ENCODE measurements at regions not wholly inside any gene's neighbourhood (a gene's known extent, or its start where the extent isn't known, plus 50 kb on each side); places are given as distances from the start of the nearest gene placed in this dataset.

DNA sequence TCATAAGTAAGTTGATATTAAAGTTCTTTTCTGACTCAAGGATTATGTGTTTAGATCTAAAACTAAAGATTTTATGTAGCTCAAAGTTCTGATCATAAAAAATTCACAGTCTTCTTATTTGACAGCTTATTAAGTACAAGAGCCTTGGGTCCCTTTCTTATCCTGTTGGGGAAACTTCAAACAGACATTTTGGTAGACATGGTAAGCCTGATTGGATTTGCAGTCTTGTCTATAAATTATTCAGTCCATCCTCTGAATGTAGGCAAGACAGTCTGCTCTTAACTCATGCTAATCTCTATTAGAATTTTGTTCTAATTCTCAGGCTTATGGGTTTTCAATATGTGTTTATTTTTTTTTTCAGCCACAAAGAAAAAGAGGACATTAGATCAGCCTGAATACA, 1718.7 kb upstream of the SLC10A2 start:
- TF ChIP-seq GATA3 (IDR thresholded peaks at IDR 0.05; ENCODE audit: low read depth, low read length) (no peak), GATA2 (IDR thresholded peaks at IDR 0.05; ENCODE audit: low read depth, low read length) (no peak)

- no peak for TF ChIP-seq GATA3 (IDR thresholded peaks at IDR 0.05; ENCODE audit: low read depth, low read length)
- TF ChIP-seq GATA2 (IDR thresholded peaks at IDR 0.05; ENCODE audit: low read depth, low read length) = no peak
These were observed 1716.5 kb upstream of the SLC10A2 start for GRCh38 chr13:104782741-104783140.

DNA sequence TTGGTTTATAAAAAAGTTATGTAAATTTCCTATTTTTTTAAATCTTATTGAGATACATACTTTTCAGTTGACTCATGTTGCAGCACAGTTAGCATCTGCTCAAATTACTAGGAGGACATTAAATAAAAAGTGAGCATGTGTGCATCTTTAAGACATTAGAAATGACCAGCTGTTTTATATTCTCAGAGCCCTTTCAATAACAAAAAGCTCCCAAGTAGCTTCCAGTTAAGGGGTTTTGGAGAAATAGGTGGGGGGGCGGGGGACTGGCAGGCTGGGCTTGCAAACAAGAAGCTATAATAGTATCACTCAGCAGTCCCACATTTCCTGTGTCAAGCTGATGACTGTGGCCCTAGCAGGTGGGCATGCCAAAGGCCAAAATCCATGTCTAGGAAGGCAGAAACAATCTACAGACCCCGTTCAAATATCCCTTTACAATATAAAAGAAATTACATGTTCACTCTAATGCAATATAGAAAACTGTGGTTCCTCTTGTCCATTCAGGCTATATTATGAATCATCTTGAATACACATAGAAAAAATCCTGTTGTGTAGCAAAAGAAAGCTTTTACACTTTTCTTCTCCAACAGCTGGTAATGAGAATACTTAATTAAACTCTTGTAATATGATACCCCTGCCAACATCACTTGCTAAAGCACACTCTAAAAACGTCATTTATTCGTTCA, 1713.2 kb upstream of the SLC10A2 start:
- TF ChIP-seq GATA2 (IDR thresholded peaks at IDR 0.05; ENCODE audit: low read depth, low read length) = no peak

DNA sequence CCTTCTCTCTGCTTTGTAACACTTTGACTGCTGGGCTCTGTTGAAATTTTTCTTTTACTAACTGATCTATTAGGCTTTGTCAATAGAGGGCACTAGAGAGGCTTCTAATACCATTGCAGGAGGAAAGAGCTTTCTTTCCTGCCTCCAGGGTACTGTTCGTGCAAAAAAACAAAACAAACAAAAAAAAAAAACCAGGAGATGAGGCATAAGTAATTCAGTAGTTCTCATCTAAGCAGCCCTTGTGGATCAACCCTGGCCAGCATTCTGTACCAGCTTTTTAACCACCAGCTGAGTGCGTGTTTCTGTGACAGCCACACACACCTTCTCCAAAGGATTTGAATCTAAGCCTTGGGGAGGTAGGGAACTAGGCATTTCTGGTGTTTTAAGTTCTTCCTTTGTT, 1707.6 kb upstream of the SLC10A2 start:
- TF ChIP-seq GATA2 (IDR thresholded peaks at IDR 0.05; ENCODE audit: low read depth, low read length) (no peak), GATA3 (IDR thresholded peaks at IDR 0.05; ENCODE audit: low read depth, low read length) (no peak)

- TF ChIP-seq GATA2 (IDR thresholded peaks at IDR 0.05; ENCODE audit: low read depth, low read length) = no peak
- TF ChIP-seq GATA3 (IDR thresholded peaks at IDR 0.05; ENCODE audit: low read depth, low read length) = no peak
These were observed 1703.3 kb upstream of the SLC10A2 start for GRCh38 chr13:104769545-104769944.

GRCh38 chr13:104766319-104766718, 1700.1 kb upstream of the SLC10A2 start:
- TF ChIP-seq GATA2 (IDR thresholded peaks at IDR 0.05; ENCODE audit: low read depth, low read length) (no peak), GATA3 (IDR thresholded peaks at IDR 0.05; ENCODE audit: low read depth, low read length) (no peak)

DNA sequence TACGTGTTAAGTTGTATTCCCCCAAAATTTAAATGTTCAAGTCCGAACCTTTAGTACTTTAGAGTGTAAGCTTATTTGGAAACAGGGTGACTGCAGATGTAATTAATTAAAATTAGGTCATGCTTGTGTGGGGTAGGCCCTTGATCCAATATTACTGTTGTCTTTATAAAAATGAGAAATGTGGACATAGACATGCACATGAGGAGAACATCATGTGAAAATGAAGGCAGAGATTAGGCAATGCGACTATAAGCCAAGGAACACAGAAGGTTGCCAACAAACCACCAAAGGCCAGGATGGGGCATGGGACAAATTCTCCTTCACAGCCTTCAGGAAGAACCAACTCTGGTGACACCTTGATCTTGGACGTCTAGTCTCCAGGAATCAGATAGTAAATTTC, 1698.4 kb upstream of the SLC10A2 start:
- no peak for TF ChIP-seq GATA3 (IDR thresholded peaks at IDR 0.05; ENCODE audit: low read depth, low read length)
- no peak for TF ChIP-seq GATA2 (IDR thresholded peaks at IDR 0.05; ENCODE audit: low read depth, low read length)

DNA sequence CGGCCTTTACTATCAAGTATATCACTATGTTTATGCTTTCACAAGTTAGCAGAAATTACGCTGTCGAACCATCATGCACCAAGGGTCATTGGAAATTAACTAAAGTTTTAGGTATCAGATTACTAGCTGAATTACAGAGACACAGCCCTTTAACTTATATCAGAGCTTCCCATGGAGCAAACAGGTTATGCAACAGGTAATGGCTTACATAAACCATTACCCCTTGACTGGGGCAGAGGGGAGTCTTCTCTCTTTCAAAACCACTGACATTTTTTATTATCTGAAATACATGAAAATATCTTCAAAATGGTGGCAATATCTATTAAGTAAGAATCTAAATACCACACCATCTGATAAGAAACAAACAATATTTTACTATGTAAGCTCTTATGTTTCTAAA, 1692.9 kb upstream of the SLC10A2 start:
- no peak for TF ChIP-seq GATA3 (IDR thresholded peaks at IDR 0.05; ENCODE audit: low read depth, low read length)
- TF ChIP-seq GATA2 (IDR thresholded peaks at IDR 0.05; ENCODE audit: low read depth, low read length) = no peak

GRCh38 chr13:104757712-104758111, 1691.5 kb upstream of the SLC10A2 start:
- no peak for TF ChIP-seq GATA3 (IDR thresholded peaks at IDR 0.05; ENCODE audit: low read depth, low read length)
- no peak for TF ChIP-seq GATA2 (IDR thresholded peaks at IDR 0.05; ENCODE audit: low read depth, low read length)

GRCh38 chr13:104750377-104750776, 1684.2 kb upstream of the SLC10A2 start:
- TF ChIP-seq GATA3 (IDR thresholded peaks at IDR 0.05; ENCODE audit: low read depth, low read length) = no peak
- TF ChIP-seq GATA2 (IDR thresholded peaks at IDR 0.05; ENCODE audit: low read depth, low read length) = no peak

DNA sequence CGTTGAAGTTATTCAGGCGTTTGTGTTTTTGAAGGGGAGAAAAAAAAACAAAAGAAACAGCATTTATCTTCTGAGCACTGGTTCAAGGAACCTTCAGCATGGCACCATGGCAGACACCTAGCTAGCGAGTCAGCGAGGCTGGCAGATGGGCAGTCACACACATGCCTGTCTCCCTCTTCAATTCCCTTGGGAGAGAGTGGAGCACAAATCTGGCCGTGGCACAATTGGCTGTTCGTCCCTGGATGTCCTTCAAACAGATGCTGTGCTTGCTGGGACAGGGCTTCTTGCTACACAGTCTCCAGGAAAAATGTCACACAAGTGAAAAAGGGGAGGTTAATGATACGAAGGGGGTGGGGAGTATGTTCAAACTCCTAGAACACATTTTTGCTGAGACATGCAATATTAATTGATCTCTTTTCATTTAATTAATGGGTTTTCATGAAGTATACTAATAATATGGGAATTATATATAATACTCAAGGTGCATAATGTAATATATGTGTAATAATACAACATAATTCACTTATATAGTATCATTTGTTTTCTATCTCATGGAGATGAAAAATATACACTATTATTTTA, 1674.5 kb upstream of the SLC10A2 start:
- TF ChIP-seq GATA3 (IDR thresholded peaks at IDR 0.05; ENCODE audit: low read depth, low read length) (no peak), GATA2 (IDR thresholded peaks at IDR 0.05; ENCODE audit: low read depth, low read length) (no peak)

- TF ChIP-seq GATA2 (IDR thresholded peaks at IDR 0.05; ENCODE audit: low read depth, low read length) (no peak), GATA3 (IDR thresholded peaks at IDR 0.05; ENCODE audit: low read depth, low read length) (no peak)
These were observed 1671.5 kb upstream of the SLC10A2 start for GRCh38 chr13:104737713-104738112.

DNA sequence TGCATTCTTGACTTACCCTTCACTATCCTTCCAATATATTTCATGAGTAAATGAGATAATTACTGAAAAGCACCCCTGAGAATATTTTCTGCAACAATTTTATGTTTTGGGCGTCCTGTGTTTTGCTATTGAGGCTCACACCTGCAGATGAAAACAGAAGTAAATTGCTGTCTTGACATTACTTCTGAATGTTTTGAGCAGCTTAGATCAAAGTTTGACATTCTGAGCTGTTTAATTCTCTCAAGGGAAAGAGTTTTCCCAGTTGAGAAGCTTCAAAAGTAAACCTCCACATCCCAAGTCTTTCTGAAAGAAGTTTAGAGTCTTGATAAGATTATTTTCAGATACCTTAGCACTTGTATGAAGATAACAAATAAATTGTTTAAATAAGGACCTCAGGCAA, 1667.2 kb upstream of the SLC10A2 start:
- no peak for TF ChIP-seq GATA3 (IDR thresholded peaks at IDR 0.05; ENCODE audit: low read depth, low read length)
- no peak for TF ChIP-seq GATA2 (IDR thresholded peaks at IDR 0.05; ENCODE audit: low read depth, low read length)

- TF ChIP-seq GATA2 (IDR thresholded peaks at IDR 0.05; ENCODE audit: low read depth, low read length) (no peak), GATA3 (IDR thresholded peaks at IDR 0.05; ENCODE audit: low read depth, low read length) (no peak)
These were observed 1648.9 kb upstream of the SLC10A2 start for GRCh38 chr13:104715111-104715510.

DNA sequence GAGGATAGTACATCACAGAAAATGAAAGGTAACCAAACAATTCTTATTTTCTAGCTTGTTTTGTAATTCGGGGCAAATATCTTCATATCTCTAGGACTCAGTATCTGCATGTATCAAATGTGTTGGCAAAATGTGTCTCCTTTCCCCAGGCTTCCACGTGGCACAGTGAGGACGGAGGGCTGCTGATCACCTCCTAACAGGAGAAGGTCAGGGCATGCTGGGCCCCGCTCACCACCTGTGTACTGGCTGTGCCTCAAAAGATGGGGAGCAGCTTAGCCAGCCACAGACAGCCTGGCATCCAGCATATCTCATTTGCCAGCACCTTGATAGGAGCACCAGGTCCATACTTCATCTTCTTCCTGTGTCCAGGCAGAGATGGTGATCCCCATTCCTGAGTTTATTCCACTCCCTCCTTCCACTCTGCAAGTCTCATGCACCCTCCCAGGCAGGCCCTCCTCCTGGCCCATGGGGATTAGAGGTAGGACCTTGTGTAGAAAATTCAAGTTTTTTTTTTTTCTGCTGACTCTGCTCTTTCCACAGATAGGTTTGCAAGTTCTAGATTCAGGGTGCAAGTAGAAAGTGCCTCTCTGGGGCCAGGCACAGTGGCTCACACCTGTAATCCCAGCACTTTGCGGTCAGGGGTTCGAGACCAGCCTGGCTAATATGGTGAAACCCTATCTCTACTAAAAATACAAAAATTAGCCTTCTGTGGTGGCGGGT, 1639.0 kb upstream of the SLC10A2 start:
- TF ChIP-seq GATA3 (IDR thresholded peaks at IDR 0.05; ENCODE audit: low read depth, low read length) (no peak), GATA2 (IDR thresholded peaks at IDR 0.05; ENCODE audit: low read depth, low read length) (no peak)

Data from SH-SY5Y (cell line).